HG03521 (cell line): ENCODE measurements at regions not wholly inside any gene's neighbourhood (a gene's known extent, or its start where the extent isn't known, plus 50 kb on each side); places are given as distances from the start of the nearest gene placed in this dataset.

Experiments
- ATAC-seq: cut with Tn5 transposase; IDR thresholded peaks from one replicate; pipeline ENCODE4 v1.9.1; 2021; ENCODE audit warnings: mild to moderate bottlenecking, moderate library complexity; ENCODE audit not compliant: unreplicated experiment

- no peak for ATAC-seq
These were observed 513.7 kb upstream of the PLXNA2 start for GRCh38 chr1:208757846-208758245.

- ATAC-seq: no peak
These were observed 515.1 kb upstream of the PLXNA2 start for GRCh38 chr1:208759255-208759654.

- ATAC-seq: no peak
These were observed 519.8 kb upstream of the PLXNA2 start for GRCh38 chr1:208763971-208764370.

GRCh38 chr1:208766832-208767231, 522.6 kb upstream of the PLXNA2 start:
- no peak for ATAC-seq

- no peak for ATAC-seq
These were observed 523.6 kb upstream of the PLXNA2 start for GRCh38 chr1:208767816-208768215.

- no peak for ATAC-seq
These were observed 528.7 kb upstream of the PLXNA2 start for GRCh38 chr1:208772891-208773290.

- ATAC-seq: no peak
These were observed 531.7 kb upstream of the PLXNA2 start for GRCh38 chr1:208775841-208776240.

- no peak for ATAC-seq
These were observed 534.2 kb upstream of the PLXNA2 start for GRCh38 chr1:208778417-208778816.

GRCh38 chr1:208781391-208782045, 537.3 kb upstream of the PLXNA2 start:
- ATAC-seq: no peak

GRCh38 chr1:208782186-208782585, 538.0 kb upstream of the PLXNA2 start:
- no peak for ATAC-seq

GRCh38 chr1:208785629-208786028, 541.4 kb upstream of the PLXNA2 start:
- ATAC-seq: no peak

GRCh38 chr1:208787219-208787618, 543.0 kb upstream of the PLXNA2 start:
- no peak for ATAC-seq

- ATAC-seq: no peak
These were observed 543.9 kb upstream of the PLXNA2 start for GRCh38 chr1:208788013-208788540.

- ATAC-seq: no peak
These were observed 547.3 kb upstream of the PLXNA2 start for GRCh38 chr1:208791456-208791855.

GRCh38 chr1:208793861-208794345, 549.7 kb upstream of the PLXNA2 start:
- no peak for ATAC-seq

- no peak for ATAC-seq
These were observed 555.0 kb upstream of the PLXNA2 start for GRCh38 chr1:208799186-208799585.

GRCh38 chr1:208803011-208803811, 559.0 kb upstream of the PLXNA2 start:
- ATAC-seq: no peak

GRCh38 chr1:208807446-208808127, 563.4 kb upstream of the PLXNA2 start:
- ATAC-seq: no peak

- no peak for ATAC-seq
These were observed 564.1 kb upstream of the PLXNA2 start for GRCh38 chr1:208808301-208808700.

- ATAC-seq: no peak
These were observed 565.7 kb upstream of the PLXNA2 start for GRCh38 chr1:208809876-208810275.

GRCh38 chr1:208818770-208819445, 574.7 kb upstream of the PLXNA2 start:
- ATAC-seq: no peak
